ENCODE measurements at regions not wholly inside any gene's neighbourhood (a gene's known extent, or its start where the extent isn't known, plus 50 kb on each side); places are given as distances from the start of the nearest gene placed in this dataset.

DNA sequence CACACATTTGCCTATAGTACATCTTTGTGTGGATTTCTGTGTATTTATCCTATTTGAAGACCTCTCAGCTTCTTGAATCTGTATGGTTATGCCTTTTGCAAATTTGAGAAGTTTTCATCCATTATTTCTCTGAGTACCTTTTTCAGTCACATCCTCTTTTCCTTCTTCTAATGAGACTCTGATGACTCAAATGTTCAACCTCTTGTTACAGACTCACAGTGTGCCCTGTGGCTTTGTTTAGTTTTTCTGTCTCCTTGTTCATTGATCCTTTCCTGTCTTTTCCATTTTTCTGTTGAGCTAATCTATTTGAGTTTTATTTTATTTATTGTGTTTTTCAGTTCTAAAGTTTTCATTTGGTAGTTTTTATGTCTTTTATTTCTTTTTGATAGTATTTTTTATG lies 87.0 kb upstream of the LRP1B start:
- H3K4me1 ChIP-seq, result 0 out of 3 replicates have a peak, but pooled peaks cover 6% of the 10 kb centered on the region
- H3K4me2 ChIP-seq, result no peak overlapping the region
- FAIRE-seq (no peak), DNase-seq (ENCODE audit: low read depth in 1 of 2, low spot score in 1 of 2) (no peak), ATAC-seq (no peak)
- H3K9me3 ChIP-seq, result no peaks in the 10 kb centered on the region
- TF ChIP-seq CBX2 (IDR thresholded peaks at IDR 0.05; ENCODE audit: borderline replicate concordance, low read depth), result no peak
- TF ChIP-seq HOXB13 (CRISPR knock-in tag; IDR thresholded peaks at IDR 0.05; ENCODE audit: low read depth), result no peak
- TF ChIP-seq ZNF302 (CRISPR knock-in tag; IDR thresholded peaks at IDR 0.05), result no peak
- TF ChIP-seq RFX5 (IDR thresholded peaks at IDR 0.05), result no peak
- no peak for TF ChIP-seq MAZ (IDR thresholded peaks at IDR 0.05; ENCODE audit: borderline replicate concordance, low read depth, low read length)
- TF ChIP-seq ZC3H11A (IDR thresholded peaks at IDR 0.05), result no peak
- TF ChIP-seq SREBF2 (IDR thresholded peaks at IDR 0.05), result no peak
- no peak for TF ChIP-seq TFCP2L1 (CRISPR knock-in tag; IDR thresholded peaks at IDR 0.05)
- no peak for TF ChIP-seq RAD21 (conservative IDR thresholded peaks at IDR 0.05 in 1 of 2, IDR thresholded peaks at IDR 0.05 in 1 of 2)
- no peak for TF ChIP-seq EHMT2 (IDR thresholded peaks at IDR 0.05; ENCODE audit: low read depth)
- H3K4me3 ChIP-seq, result no peak overlapping the region
- ChIA-PET POLR2A (no interaction called here), CTCF (interaction anchor here (0.6 kb wide), 1 partner anchor 294 kb away, joined by 4 read pairs; no protein-coding TSS in a partner anchor)
- H3K27ac ChIP-seq, result no peak overlapping the region

DNA sequence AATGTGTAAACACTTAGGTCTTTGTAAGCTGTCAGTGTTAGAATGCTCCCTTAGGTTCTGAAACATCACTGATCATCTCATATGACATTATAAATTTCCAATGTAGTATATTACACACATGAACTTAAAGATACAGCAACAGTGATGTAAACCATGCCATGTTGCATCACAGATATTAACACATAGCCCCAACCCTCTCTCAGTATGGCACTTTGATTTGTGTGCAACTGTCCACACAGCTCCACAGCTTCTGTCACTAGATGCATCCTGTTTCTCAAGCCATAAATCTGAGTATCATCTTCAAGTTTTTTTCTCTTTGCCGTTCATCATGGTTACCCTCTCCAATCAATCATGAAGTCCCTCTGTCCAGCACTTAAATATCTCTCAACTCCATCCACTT lies 69.2 kb upstream of the LRP1B start:
- Histone ChIP-seq H3K27ac (no peak overlapping the region), H3K9me3 (no peaks in the 10 kb centered on the region), H3K4me3 (no peak overlapping the region), H3K4me2 (no peak overlapping the region), H3K4me1 (no peaks in the 10 kb centered on the region)
- ATAC-seq (no peak), DNase-seq (ENCODE audit: low read depth in 1 of 2, low spot score in 1 of 2) (no peak), FAIRE-seq (no peak)
- ChIA-PET POLR2A (no interaction called here), CTCF (no interaction called here)
- TF ChIP-seq FOSB (CRISPR knock-in tag; IDR thresholded peaks at IDR 0.05) (no peak), MAZ (IDR thresholded peaks at IDR 0.05; ENCODE audit: borderline replicate concordance, low read depth, low read length) (no peak), RCOR1 (IDR thresholded peaks at IDR 0.05; ENCODE audit: low read depth, low read length) (no peak), RAD21 (conservative IDR thresholded peaks at IDR 0.05 in 1 of 2, IDR thresholded peaks at IDR 0.05 in 1 of 2) (no peak), ZC3H11A (IDR thresholded peaks at IDR 0.05) (no peak), KDM5A (IDR thresholded peaks at IDR 0.05) (no peak), JUN (IDR thresholded peaks at IDR 0.05) (no peak), KDM1A (IDR thresholded peaks at IDR 0.05; ENCODE audit: low read depth) (no peak), SMC3 (IDR thresholded peaks at IDR 0.05) (no peak), BHLHE40 (IDR thresholded peaks at IDR 0.05; ENCODE audit: low read depth, low read length) (no peak), HES2 (IDR thresholded peaks at IDR 0.05) (no peak)
- TF ChIP-seq, protein P1, sequence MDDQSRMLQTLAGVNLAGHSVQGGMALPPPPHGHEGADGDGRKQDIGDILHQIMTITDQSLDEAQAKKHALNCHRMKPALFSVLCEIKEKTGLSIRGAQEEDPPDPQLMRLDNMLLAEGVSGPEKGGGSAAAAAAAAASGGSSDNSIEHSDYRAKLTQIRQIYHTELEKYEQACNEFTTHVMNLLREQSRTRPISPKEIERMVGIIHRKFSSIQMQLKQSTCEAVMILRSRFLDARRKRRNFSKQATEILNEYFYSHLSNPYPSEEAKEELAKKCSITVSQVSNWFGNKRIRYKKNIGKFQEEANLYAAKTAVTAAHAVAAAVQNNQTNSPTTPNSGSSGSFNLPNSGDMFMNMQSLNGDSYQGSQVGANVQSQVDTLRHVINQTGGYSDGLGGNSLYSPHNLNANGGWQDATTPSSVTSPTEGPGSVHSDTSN (IDR thresholded peaks at IDR 0.05), result no peak
- TF ChIP-seq, protein P2, sequence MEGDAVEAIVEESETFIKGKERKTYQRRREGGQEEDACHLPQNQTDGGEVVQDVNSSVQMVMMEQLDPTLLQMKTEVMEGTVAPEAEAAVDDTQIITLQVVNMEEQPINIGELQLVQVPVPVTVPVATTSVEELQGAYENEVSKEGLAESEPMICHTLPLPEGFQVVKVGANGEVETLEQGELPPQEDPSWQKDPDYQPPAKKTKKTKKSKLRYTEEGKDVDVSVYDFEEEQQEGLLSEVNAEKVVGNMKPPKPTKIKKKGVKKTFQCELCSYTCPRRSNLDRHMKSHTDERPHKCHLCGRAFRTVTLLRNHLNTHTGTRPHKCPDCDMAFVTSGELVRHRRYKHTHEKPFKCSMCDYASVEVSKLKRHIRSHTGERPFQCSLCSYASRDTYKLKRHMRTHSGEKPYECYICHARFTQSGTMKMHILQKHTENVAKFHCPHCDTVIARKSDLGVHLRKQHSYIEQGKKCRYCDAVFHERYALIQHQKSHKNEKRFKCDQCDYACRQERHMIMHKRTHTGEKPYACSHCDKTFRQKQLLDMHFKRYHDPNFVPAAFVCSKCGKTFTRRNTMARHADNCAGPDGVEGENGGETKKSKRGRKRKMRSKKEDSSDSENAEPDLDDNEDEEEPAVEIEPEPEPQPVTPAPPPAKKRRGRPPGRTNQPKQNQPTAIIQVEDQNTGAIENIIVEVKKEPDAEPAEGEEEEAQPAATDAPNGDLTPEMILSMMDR (IDR thresholded peaks at IDR 0.05), result no peak
- 13% methylated on average over 1 of the region's 1 CpG for WGBS (ENCODE audit: missing lambda C conversion rate)

GRCh38 chr2:142199073-142199472 lies 68.3 kb upstream of the LRP1B start:
- H3K4me3 ChIP-seq, result no peak overlapping the region
- FAIRE-seq (no peak), ATAC-seq (no peak), DNase-seq (ENCODE audit: low read depth in 1 of 2, low spot score in 1 of 2) (no peak)
- H3K4me2 ChIP-seq, result no peak overlapping the region
- TF ChIP-seq MAFK (IDR thresholded peaks at IDR 0.05; ENCODE audit: partially characterized antibody) (peak; percentile 80), PHF8 (IDR thresholded peaks at IDR 0.05; ENCODE audit: borderline replicate concordance, low read depth) (no peak)
- ChIA-PET POLR2A (no interaction called here), CTCF (no interaction called here)
- no peak overlapping the region for H3K27ac ChIP-seq
- H3K9me3 ChIP-seq, result no peaks in the 10 kb centered on the region
- 45% methylated on average over 2 of the region's 2 CpGs for WGBS (ENCODE audit: missing lambda C conversion rate)
- H3K4me1 ChIP-seq, result no peaks in the 10 kb centered on the region

Data from A549 (cell line).